Left hindlimb (tissue), 1 donor: ENCODE measurements at regions not wholly inside any gene's neighbourhood (a gene's known extent, or its start where the extent isn't known, plus 50 kb on each side); places are given as distances from the start of the nearest gene placed in this dataset.

Source experiments
- DNase-seq: peaks from one replicate; pipeline ENCODE4 v3.0.0-alpha.2; 2018

DNA sequence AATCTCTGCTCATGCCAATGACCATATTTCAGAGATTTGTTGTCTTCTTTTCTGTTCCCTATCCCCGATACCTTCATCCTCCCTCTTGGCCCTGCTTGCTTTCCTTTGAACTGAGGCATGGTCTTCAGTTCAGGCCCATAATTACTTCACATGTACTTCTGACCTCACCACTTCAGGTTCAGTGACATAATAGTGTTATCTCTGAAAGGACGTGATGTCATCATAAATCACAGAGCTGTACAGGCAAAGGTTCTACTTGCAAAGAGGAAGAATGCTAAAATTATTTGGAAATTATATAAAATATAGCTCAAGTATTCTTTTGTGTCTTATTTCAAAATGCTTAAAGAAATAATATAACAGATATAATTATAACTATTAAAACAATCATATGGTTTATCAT is 230.3 kb upstream of the ESRRG start:
- DNase-seq: no peak

GRCh38 chr1:216952864-216953263 is 229.6 kb upstream of the ESRRG start:
- DNase-seq: no peak

DNA sequence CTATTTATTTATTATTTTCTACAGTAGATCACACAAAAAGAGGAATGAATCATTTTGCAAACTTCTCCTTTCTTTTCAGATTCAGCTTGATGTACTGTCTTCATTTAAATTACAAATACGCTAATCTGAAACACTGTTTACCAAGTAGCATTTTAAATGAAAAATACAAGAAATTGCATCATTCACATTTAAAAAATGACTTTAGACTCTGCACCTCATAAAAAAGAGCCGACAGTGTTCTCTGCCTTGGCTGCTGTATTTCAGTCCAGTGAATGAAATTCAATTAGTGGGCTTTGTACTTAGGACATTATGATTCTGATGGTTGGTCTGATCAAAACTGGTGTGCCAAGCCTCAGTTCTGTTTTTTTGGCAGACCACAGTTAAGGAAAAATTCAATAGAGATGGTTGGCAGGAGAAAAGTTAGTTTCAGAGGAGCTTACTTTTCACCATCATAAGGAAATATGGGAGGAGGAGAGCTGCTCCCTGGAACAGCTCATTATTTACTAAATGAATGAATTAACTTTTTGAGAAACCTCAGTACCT is 222.4 kb upstream of the ESRRG start:
- DNase-seq: no peak

DNA sequence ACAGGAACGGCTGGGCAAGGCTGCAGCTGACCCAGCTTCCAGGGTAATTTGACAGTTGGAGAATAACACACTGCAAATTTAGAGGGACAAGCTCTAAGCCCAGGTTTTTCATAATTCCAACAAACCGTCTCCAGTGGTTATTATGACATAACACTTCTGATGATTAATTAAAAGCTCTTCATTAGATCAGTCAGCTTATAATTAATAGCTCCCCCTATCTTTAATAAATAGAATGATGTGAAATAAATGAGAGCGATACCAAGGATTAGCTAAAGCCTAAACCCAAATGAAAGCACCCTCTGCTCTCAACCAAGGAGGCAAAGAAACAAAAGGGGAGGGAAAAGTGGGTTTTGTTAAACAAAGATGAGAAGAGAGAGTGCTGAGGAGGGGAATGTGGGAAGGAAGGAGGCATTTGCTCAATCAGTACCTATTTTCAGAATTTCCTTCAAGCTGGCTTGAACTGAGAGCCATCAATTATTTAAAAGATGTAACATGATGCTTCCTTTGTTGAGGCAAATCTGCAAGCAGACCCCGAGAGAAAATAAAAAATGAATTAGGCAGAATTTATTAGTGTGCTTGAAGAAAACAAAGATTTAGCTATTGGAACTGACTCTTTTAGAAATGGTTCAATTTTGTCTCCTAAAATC is 221.8 kb upstream of the ESRRG start:
- no peak for DNase-seq

GRCh38 chr1:216937491-216937890 is 214.3 kb upstream of the ESRRG start:
- no peak for DNase-seq

DNA sequence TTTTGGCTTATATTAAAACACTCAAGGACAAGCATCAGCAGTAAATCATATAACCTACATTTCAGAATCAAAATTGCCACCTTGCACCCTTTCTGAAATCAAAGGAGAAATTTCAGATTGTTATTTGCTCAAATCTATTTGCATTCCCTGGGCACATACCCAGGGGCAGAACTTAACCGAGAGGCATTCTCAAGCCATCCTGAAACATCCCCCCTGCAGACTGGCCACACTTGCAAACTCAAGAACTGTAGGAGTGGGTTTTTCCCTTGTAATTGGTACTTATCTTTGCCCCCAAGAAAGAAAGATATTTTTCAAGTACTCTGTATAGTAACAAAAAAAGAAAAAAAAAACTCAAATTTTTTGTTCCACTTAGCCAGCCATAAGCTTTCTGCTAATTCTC is 213.6 kb upstream of the ESRRG start:
- DNase-seq: no peak

GRCh38 chr1:216935901-216936300 is 212.7 kb upstream of the ESRRG start:
- DNase-seq: no peak

DNA sequence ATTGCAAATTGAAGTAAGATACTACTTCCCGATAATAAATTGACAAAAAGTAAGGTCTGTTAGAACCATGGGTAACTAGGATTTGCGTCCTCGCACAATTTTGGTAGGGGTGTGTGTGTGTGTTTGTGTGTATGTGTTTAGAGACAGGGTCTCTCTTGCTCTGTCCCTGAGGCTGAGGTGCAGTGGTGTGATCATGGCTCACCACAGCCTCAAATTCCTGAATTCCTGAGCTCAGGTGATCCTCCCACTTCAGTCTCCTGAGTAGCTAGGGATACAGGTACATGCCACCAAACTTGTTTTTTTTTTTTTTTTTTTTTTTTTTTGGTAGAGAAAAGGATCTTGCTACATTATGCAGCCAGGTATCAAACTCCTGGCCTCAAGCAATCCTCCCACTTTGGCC is 209.2 kb upstream of the ESRRG start:
- no peak for DNase-seq

- no peak for DNase-seq
Observed at GRCh38 chr1:216929870-216930582, 206.8 kb upstream of the ESRRG start.

DNA sequence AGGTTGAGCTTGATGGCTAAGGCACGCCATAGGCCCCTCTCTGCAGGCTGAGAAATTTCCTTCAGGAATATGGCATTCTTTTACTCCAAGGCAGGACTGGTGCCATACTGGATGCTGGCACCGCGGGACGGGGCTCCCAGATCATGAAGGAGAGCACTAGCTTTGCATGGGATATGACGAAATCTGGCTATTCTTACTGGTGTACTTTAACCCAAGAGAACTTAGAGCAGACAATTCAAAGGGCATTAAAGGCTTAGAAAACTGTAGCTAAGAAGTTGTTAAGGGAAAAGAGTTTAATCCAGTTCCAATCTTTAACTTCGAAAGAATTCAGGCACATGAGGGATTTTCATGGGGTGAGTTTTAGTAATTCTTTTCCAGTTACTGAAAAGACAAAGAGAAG is 204.4 kb upstream of the ESRRG start:
- no peak for DNase-seq

GRCh38 chr1:216926720-216927510 is 203.7 kb upstream of the ESRRG start:
- DNase-seq: no peak

DNA sequence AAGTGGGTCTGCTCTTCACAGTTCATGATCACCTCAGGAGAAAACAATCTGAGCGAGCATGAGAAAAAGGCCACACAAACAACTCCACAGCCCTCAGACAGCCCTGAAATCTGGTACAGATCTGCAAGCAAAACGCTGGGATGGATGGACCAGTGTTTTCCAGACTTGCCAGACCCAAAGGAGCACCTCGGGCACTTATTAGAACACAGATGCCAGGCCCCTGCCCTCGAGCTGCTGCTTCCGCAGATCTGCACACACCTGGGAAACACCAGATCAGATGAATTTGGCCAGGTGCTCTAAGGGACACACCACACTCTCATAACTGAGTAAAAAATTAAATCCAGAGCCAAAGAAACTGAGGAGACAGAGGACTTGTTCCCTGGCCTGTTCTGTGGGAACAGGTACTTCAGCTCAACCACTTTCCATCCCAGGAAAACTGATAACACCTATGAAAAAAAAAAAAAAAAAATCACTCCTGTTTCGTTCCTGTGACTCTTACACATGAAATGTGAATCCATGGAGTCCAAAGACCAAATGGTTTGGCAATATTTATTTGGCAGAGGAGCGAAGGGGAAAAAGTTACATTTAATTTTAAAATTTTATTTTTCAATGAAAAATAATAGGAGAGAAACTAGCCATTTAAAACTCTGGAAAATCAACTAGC is 202.9 kb upstream of the ESRRG start:
- no peak for DNase-seq

DNA sequence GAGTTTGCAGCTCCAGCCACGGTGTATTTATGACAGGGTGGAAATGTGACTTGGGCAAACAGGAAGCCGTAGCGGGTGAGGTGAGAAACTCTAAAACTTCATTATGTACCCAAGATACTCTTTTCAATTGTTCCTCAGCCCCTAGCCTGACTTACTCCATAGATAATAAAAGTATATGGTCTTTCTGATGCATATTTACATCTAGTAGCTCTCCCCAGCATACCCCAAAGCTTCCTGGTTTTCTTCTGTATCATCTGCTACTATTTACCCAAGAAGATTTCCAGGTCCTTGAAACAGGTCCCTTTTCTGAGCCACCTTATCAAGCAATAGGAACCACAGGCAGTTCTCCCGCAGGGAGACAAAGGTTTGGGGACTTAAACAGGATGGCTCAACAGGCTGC is 201.5 kb upstream of the ESRRG start:
- no peak for DNase-seq

DNA sequence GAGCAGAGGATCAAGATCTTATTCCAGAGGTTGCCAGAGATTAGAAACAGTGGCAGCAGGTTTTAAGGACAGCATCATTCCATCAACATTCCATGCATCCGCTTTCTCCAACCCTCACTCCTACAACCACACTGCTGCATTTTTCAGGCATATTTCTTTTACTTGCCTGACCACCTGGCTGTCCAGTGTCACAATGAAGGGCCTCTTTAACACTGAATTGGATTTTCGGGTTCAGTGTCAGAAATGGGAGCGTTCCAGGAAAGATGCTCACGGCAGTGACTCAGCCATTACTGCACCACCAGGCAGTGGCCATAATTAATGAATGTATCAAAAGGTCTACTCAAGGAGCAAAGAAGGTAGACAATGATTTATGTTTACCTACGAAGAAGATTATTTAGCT is 200.4 kb upstream of the ESRRG start:
- DNase-seq: no peak

GRCh38 chr1:216922406-216922805 is 199.2 kb upstream of the ESRRG start:
- DNase-seq: no peak

- no peak for DNase-seq
Observed at GRCh38 chr1:216921866-216922265, 198.6 kb upstream of the ESRRG start.

DNA sequence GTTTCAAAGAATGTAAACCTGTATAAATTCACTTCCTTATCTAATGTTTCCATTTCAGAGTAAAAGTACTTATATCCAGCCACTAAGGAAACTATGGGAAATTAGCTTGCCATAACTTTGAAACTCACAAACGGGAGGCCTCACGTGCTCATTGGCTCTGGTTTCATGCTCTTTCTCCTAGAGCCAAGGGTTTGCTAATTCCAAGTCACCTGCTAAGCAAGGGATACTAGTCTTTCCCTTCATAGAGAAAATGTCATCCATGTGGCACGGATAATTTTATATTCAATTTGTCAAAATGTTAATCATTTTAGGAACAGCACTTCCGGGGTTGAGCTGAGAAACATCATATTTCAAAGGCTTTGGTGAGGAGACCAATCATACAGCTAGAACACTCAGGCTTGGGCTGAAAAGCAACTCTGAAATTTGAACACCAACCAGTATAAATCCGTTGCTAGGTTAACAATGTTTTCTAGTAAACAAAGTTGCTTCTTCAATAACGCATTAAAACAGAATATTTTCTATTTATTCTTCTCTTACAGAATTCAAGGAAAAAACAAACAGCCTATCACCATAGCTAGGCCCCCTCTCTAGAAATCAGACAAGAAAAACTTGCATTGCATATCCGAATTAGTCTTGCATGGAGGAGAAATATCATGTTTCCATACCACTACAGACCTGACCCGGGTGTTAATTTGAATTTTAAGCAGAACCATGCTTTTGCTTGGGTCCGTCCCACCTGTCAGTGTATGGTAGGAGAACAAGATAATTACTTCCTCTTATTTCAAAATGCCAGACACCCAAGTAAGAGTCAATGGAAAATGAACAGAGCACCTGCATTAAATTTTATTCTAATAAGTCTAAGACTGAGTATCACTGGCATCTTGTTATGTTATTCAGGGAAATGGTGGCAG is 196.1 kb upstream of the ESRRG start:
- no peak for DNase-seq

DNA sequence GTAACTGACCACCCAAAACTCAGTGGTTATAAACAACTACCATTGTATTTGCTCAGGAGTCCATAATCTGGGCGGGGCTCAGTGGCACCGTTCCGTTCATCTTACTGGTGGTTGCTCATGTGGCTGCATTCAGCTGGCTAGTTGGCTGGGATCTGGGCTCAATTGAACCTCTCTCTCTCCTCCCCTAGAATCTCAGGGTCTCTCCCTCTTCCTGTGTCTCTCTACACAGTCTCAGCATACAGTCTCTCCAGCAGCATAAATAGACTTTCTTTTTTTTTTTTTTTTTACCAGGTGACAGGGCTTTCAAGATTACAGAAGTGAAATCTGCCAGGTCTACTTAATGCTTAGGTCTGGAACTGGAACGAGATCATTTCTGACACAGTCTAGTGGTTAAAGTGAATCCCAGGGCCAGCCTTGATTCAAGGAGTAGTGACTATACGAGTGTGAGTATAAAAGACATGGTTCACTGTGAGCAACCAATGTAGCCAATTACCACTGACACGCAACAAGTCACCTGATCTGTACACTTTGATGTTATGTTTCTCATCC is 193.7 kb upstream of the ESRRG start:
- no peak for DNase-seq

DNA sequence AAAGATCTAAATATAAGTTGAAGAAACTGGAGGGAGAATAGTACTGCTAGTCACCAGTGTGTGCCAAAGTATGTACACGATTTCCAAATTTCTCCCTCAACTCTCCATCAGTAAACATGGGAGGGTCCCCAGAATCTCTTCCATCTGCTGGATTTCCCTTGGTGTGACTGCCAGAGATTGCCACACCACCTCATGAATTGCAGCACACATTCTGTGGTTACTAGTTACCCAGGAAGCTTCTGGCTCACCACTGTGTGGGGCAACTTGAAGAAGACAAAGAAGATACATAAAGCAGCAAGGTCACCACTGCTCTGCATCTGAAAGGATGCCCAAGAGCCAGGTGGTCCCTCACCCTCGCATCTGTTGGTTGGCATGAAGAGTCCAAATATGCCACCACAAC is 191.7 kb upstream of the ESRRG start:
- no peak for DNase-seq

- no peak for DNase-seq
Observed at GRCh38 chr1:216913976-216914375, 190.7 kb upstream of the ESRRG start.

- no peak for DNase-seq
Observed at GRCh38 chr1:216910081-216910840, 187.0 kb upstream of the ESRRG start.
